SK-N-MC (cell line): ENCODE measurements at regions not wholly inside any gene's neighbourhood (a gene's known extent, or its start where the extent isn't known, plus 50 kb on each side); places are given as distances from the start of the nearest gene placed in this dataset.

Experiments used
- EZH2 ChIP-seq: fragments of 200-600 bp; sonication (generic); IDR thresholded peaks from one replicate; pipeline ENCODE4 v1.6.1; 2017; ENCODE audit warnings: antibody characterized with exemption
- FOXP2 ChIP-seq: optimal IDR thresholded peaks from 2 replicates; pipeline ENCODE3; 2011; ENCODE audit warnings: mild to moderate bottlenecking, moderate library complexity; ENCODE audit not compliant: insufficient read depth; ENCODE audit errors: extremely low read length, control extremely low read depth
- POLR2AphosphoS5 ChIP-seq: IDR thresholded peaks from 2 replicates; pipeline ENCODE4 v1.6.1; 2012; ENCODE audit warnings: mild to moderate bottlenecking, low read depth, low read length, borderline replicate concordance

DNA sequence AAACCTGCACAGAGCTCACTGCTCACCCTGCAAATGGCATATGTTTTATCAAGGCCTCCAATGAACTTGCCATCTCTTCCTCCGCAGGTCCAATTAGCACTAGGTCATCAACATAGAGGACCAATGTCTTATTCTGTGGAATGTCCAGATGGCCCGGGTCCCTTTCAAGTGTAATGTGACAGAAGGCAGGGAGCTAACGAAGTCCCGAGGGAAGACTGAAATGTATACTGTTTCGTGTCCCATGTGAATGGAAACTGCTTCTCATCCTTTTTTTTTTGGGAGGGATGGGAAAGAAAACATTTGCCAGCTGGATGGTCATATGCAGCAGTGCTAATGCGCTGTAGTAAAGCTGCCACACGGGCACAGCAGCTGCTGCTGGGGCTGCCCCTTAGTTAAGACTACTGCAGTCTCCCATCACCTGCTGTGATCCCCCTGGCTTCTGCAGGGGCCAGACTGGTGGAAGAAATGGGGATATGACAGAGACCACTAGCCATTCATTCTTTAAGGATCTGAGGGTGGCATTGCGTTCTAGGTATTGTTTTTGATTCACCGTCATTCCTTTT lies 61.7 kb upstream of the CCNY start:
- TF ChIP-seq EZH2 = no peak
- no peak for TF ChIP-seq POLR2AphosphoS5
- no peak for TF ChIP-seq FOXP2
